ENCODE measurements at regions not wholly inside any gene's neighbourhood (a gene's known extent, or its start where the extent isn't known, plus 50 kb on each side); places are given as distances from the start of the nearest gene placed in this dataset.

- DNase-seq = no peak
Observed at GRCh38 chr14:100674897-100675619, 51.6 kb upstream of the DLK1 start.

GRCh38 chr14:100675699-100676684, 50.7 kb upstream of the DLK1 start:
- no peak for DNase-seq

All from NCI-H2107 (cell line).